Heart right ventricle (tissue), 16 donors: ENCODE measurements at regions not wholly inside any gene's neighbourhood (a gene's known extent, or its start where the extent isn't known, plus 50 kb on each side); places are given as distances from the start of the nearest gene placed in this dataset.

Source experiments
- ATAC-seq, 8 donors: fragments of 200-7000 bp; cut with Tn5 transposase; one replicate each; pipeline ENCODE4 v1.9.1; 2020; ENCODE audit warnings: mild to moderate bottlenecking in 8 of 8, moderate library complexity in 8 of 8, moderate number of reproducible peaks in 1 of 8
- DNase-seq, 2 donors: peaks; one replicate each; pipeline ENCODE4 v3.0.0-alpha.2; 2020
- H3K27ac ChIP-seq, 10 donors: fragments of 200-600 bp; sonication (generic) in 2 of 10; one replicate each; pipeline versions ENCODE4 v1.5.0 to v1.8.0; 2020 to 2022; ENCODE audit warnings: mild to moderate bottlenecking in 3 of 10
- H3K27me3 ChIP-seq, 7 donors: fragments of 200-600 bp; one replicate each; pipeline ENCODE4 v1.8.0; 2021 to 2022; ENCODE audit warnings: mild to moderate bottlenecking in 2 of 7
- H3K36me3 ChIP-seq, 9 donors: fragments of 200-600 bp; sonication (generic) in 1 of 9; one replicate each; pipeline versions ENCODE4 v1.5.0 to v1.8.0; 2020 to 2022; ENCODE audit warnings: mild to moderate bottlenecking in 2 of 9
- H3K4me1 ChIP-seq, 9 donors: fragments of 200-600 bp; sonication (generic) in 1 of 9; one replicate each; pipeline versions ENCODE4 v1.5.0 to v1.8.0; 2020 to 2022; ENCODE audit warnings: mild to moderate bottlenecking in 4 of 9
- H3K4me3 ChIP-seq, 10 donors: fragments of 200-600 bp; sonication (generic) in 2 of 10; one replicate each; pipeline versions ENCODE4 v1.5.0 to v1.8.0; 2020 to 2022; ENCODE audit warnings: mild to moderate bottlenecking in 7 of 10, moderate library complexity in 2 of 10
- H3K9me3 ChIP-seq, 11 donors: fragments of 200-600 bp in 10 of 11; sonication (generic) in 2 of 11; one replicate each; pipeline versions ENCODE4 v1.5.0 to v1.8.0; 2013 to 2022; ENCODE audit warnings: mild to moderate bottlenecking in 2 of 11, control low read depth in 1 of 11, moderate library complexity in 1 of 11
- WGBS, 2 donors: extraction: QIAGEN DNeasy Blood & Tissue Kit; methylation state at CpG; one replicate each; pipeline ENCODE4 v1.1.7; 2013; ENCODE audit warnings: inconsistent platforms in 1 of 2; 5-methylcytosine and 5-hydroxymethylcytosine counted together
- intact Hi-C, 10 donors: fragments of 100-400 bp; cut with DNase I; formaldehyde crosslinking; loops; one replicate each; pipeline versions ENCODE4 v1.11.1 to v1.14.2; 2022
- TF ChIP-seq, protein P1 (sequence below), 9 donors: fragments of 200-600 bp; sonication (generic) in 2 of 9; IDR thresholded peaks; one replicate each; pipeline versions ENCODE4 v1.5.0 to v1.8.0; 2021 to 2022; ENCODE audit warnings: antibody characterized with exemption in 9 of 9, mild to moderate bottlenecking in 5 of 9, moderate library complexity in 1 of 9
- donor health status: Arrhythmogenic right ventricular cardiomyopathy.
- donor health status: ischemic (EF 13 %, LVEDD 7.1; RV severe dilation, severe dysfunction).
- donor health status: healthy with polysubstance abuse.
- donor health status: DM: no; HTN: yes; CAD: no.
- donor health status: DM: no; HTN: no; CAD: no.
- donor health status: ischemic (EF 25% LVEDD 6.9; RV normal size, moderate dysfunction).
- donor health status: ischemic (EF 25% LVEDD 5.7; RV mildly dilated, moderate dysfunction).
- donor health status: healthy.
- donor health status: DM: yes; HTN: yes; CAD: no.
- donor health status: Ischemic cardiomyopathy.
- donor health status: ischemic (EF 35%, LVEDD 5.7; RV mildly dilated, moderate dysfunction).
- donor health status: nonischemic (EF 11% LVEDD 7.7; RV severe dilation, severe dysfunction).
- donor health status: DM: yes; HTN: yes; CAD: no.
- donor health status: PGD.
- donor health status: ischemic (EF 29% LVEDD 5.4; RV normal size, mild dysfunction).
- donor health status: nonischemic (EF 23%, LVEDD 6.1; RV moderate dilation, normal function).

DNA sequence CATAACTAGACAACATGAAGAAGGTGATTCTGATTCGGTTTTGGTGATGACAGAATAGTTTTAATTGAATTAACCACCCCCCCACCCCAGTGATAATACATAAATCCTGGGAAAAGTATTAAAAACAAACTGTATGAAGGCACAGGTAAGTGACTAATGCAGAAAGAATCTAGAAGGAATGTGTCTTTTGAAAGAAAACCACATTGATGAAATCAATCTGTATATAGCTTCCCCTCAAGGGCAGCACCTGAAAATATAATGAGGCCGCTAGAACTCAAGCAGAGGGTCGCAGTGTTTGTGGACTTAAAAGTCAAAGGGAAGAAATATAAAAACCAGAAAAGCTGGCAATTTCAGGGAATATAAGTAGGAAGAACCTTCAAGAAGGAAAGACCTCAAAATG, 580.5 kb upstream of the CHORDC1 start:
- no peaks in the 10 kb centered on the region for H3K4me1 ChIP-seq
- WGBS, 2 donors, result 61 to 65% methylated on average over 3 of the region's 3 CpGs
- ATAC-seq (no peak), DNase-seq (no peak)
- H3K27ac ChIP-seq, result no peak overlapping the region
- H3K27me3 ChIP-seq, result no peaks in the 10 kb centered on the region
- no peaks in the 10 kb centered on the region for H3K36me3 ChIP-seq
- TF ChIP-seq, protein P1, sequence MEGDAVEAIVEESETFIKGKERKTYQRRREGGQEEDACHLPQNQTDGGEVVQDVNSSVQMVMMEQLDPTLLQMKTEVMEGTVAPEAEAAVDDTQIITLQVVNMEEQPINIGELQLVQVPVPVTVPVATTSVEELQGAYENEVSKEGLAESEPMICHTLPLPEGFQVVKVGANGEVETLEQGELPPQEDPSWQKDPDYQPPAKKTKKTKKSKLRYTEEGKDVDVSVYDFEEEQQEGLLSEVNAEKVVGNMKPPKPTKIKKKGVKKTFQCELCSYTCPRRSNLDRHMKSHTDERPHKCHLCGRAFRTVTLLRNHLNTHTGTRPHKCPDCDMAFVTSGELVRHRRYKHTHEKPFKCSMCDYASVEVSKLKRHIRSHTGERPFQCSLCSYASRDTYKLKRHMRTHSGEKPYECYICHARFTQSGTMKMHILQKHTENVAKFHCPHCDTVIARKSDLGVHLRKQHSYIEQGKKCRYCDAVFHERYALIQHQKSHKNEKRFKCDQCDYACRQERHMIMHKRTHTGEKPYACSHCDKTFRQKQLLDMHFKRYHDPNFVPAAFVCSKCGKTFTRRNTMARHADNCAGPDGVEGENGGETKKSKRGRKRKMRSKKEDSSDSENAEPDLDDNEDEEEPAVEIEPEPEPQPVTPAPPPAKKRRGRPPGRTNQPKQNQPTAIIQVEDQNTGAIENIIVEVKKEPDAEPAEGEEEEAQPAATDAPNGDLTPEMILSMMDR (IDR thresholded peaks at IDR 0.05), result no peak
- no peak overlapping the region for H3K4me3 ChIP-seq
- intact Hi-C loops, result no loop called here
- no peaks in the 10 kb centered on the region for H3K9me3 ChIP-seq

DNA sequence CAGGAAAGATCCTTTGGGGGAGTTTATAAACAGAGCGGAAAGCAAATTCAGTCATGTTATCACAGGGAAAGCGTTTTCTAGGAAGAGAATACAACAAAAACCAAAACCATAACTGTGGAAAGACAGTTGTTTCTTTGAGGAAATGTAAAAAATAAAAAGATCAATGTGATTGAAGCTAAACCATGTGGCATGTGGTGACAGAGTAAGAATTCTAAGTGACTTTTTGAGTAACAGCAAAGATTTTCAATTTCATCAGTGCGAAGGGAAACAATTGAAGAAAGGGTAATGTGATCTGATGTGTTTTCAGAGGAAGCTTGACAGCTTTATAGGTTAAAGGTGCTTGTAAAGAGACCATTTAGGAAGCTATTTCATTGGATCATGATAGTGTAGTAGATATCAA, 575.9 kb upstream of the CHORDC1 start:
- no peak for DNase-seq
- WGBS, 2 donors, result 76 to 84% methylated on average over 3 of the region's 3 CpGs
- H3K27me3 ChIP-seq, result no peaks in the 10 kb centered on the region
- no peaks in the 10 kb centered on the region for H3K4me1 ChIP-seq
- no peak overlapping the region for H3K27ac ChIP-seq
- intact Hi-C loops, result no loop called here
- no peak overlapping the region for H3K4me3 ChIP-seq
- H3K36me3 ChIP-seq, result no peaks in the 10 kb centered on the region
- TF ChIP-seq, protein P1 (IDR thresholded peaks at IDR 0.05), result no peak
- no peaks in the 10 kb centered on the region for H3K9me3 ChIP-seq
- no peak for ATAC-seq

DNA sequence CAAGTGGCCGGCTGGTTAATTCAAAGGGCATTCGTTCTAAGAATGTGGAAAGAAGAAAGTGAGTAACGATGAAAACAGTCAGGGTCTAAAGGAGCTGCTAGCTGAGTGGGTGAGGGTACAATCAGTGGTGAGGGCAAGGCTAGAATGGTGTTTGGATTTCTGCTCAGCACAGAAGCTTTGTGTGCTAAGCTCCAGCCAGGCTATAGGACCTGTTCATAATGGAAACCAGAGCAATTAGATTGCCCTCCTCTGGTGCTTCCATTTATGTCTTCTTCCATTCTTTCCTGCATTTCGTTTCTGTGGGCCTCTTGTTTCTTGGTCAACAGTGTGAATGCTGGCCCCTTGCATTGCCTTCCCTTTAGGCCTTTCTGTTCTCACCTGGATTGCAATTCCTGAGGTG, 572.9 kb upstream of the CHORDC1 start:
- Histone ChIP-seq H3K9me3 (no peaks in the 10 kb centered on the region), H3K27me3 (no peaks in the 10 kb centered on the region), H3K4me1 (no peaks in the 10 kb centered on the region), H3K27ac (no peak overlapping the region), H3K4me3 (no peak overlapping the region), H3K36me3 (no peaks in the 10 kb centered on the region)
- ATAC-seq, result no peak
- TF ChIP-seq, protein P1 (IDR thresholded peaks at IDR 0.05), result no peak
- DNase-seq, result no peak
- WGBS, 2 donors, result 79 to 86% methylated on average over 4 of the region's 4 CpGs
- intact Hi-C loops, result no loop called here

DNA sequence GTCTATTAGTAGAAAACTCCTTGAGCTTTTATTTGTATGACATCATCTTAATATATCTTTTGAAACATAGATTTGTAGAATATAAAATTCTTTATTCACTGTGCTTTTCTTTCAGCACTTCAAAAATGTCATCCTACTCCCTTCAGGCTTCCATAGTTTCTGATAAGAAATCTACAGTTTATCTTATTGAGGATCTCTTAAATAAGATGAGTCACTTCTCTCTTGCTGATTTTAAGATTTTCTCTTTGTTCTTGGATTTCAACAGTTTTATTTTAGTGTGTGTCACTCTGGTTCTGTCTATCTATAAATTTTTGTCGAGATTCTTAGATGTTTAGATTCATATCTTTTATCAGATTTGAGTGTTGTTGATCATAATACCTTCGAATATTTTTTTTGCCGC, 566.1 kb upstream of the CHORDC1 start:
- WGBS, 2 donors, result 79 to 82% methylated on average over 3 of the region's 3 CpGs
- intact Hi-C loops, result no loop called here
- Histone ChIP-seq H3K4me3 (no peak overlapping the region), H3K27ac (no peak overlapping the region), H3K9me3 (peaks cover 0 to 46% (median 18%) of the 10 kb centered on the region in 11 donors), H3K4me1 (no peaks in the 10 kb centered on the region), H3K36me3 (no peaks in the 10 kb centered on the region), H3K27me3 (no peaks in the 10 kb centered on the region)
- TF ChIP-seq, protein P1 (IDR thresholded peaks at IDR 0.05), result no peak
- DNase-seq, result no peak
- no peak for ATAC-seq
